ENCODE measurements at regions not wholly inside any gene's neighbourhood (a gene's known extent, or its start where the extent isn't known, plus 50 kb on each side); places are given as distances from the start of the nearest gene placed in this dataset.

DNA sequence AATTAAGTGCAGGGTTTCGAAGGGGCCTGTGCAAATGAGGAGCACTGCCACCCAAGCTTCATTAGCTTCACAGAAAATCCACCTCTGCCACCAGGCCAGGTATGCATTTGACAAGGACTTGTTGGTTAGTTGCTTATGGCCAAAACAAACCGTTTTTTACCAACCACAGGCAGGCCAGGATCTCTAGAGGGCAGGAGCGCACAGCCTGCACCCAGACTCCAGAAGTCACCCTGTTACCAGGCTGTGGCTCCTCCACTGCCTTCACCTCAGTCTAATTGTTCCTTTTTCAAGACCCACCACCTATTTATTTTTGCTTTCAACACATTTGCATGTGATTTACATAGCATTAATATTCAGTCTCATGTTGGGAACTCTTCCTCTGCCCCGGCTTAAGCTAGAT, 78.3 kb upstream of the HSPA9 start:
- TF ChIP-seq, protein P1, sequence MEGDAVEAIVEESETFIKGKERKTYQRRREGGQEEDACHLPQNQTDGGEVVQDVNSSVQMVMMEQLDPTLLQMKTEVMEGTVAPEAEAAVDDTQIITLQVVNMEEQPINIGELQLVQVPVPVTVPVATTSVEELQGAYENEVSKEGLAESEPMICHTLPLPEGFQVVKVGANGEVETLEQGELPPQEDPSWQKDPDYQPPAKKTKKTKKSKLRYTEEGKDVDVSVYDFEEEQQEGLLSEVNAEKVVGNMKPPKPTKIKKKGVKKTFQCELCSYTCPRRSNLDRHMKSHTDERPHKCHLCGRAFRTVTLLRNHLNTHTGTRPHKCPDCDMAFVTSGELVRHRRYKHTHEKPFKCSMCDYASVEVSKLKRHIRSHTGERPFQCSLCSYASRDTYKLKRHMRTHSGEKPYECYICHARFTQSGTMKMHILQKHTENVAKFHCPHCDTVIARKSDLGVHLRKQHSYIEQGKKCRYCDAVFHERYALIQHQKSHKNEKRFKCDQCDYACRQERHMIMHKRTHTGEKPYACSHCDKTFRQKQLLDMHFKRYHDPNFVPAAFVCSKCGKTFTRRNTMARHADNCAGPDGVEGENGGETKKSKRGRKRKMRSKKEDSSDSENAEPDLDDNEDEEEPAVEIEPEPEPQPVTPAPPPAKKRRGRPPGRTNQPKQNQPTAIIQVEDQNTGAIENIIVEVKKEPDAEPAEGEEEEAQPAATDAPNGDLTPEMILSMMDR (IDR thresholded peaks at IDR 0.05), result no peak; the same call in 1 of the 2 replicates
- TF ChIP-seq, protein P2, sequence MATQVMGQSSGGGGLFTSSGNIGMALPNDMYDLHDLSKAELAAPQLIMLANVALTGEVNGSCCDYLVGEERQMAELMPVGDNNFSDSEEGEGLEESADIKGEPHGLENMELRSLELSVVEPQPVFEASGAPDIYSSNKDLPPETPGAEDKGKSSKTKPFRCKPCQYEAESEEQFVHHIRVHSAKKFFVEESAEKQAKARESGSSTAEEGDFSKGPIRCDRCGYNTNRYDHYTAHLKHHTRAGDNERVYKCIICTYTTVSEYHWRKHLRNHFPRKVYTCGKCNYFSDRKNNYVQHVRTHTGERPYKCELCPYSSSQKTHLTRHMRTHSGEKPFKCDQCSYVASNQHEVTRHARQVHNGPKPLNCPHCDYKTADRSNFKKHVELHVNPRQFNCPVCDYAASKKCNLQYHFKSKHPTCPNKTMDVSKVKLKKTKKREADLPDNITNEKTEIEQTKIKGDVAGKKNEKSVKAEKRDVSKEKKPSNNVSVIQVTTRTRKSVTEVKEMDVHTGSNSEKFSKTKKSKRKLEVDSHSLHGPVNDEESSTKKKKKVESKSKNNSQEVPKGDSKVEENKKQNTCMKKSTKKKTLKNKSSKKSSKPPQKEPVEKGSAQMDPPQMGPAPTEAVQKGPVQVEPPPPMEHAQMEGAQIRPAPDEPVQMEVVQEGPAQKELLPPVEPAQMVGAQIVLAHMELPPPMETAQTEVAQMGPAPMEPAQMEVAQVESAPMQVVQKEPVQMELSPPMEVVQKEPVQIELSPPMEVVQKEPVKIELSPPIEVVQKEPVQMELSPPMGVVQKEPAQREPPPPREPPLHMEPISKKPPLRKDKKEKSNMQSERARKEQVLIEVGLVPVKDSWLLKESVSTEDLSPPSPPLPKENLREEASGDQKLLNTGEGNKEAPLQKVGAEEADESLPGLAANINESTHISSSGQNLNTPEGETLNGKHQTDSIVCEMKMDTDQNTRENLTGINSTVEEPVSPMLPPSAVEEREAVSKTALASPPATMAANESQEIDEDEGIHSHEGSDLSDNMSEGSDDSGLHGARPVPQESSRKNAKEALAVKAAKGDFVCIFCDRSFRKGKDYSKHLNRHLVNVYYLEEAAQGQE (IDR thresholded peaks at IDR 0.05; ENCODE audit: insufficient read depth in 1 of 2, low read depth in 2 of 2, low read length in 1 of 2), result no peak
- TF ChIP-seq POLR2AphosphoS5 (IDR thresholded peaks at IDR 0.05; ENCODE audit: low read depth, low read length), result no peak
- TF ChIP-seq SIN3A (IDR thresholded peaks at IDR 0.05; ENCODE audit: borderline replicate concordance, insufficient read depth, low read depth, low read length), result no peak
